ENCODE measurements at regions not wholly inside any gene's neighbourhood (a gene's known extent, or its start where the extent isn't known, plus 50 kb on each side); places are given as distances from the start of the nearest gene placed in this dataset.

GRCh38 chr13:105259426-105259825 is 1276.0 kb downstream of the EFNB2 start:
- DNase-seq, result no peak

GRCh38 chr13:105255472-105255871 is 1280.0 kb downstream of the EFNB2 start:
- DNase-seq, result no peak

GRCh38 chr13:105251293-105251692 is 1284.2 kb downstream of the EFNB2 start:
- no peak for DNase-seq

GRCh38 chr13:105247830-105248229 is 1287.6 kb downstream of the EFNB2 start:
- no peak for DNase-seq

GRCh38 chr13:105240371-105240770 is 1295.1 kb downstream of the EFNB2 start:
- no peak for DNase-seq

GRCh38 chr13:105232439-105232838 is 1303.0 kb downstream of the EFNB2 start:
- no peak for DNase-seq

GRCh38 chr13:105232006-105232405 is 1303.5 kb downstream of the EFNB2 start:
- no peak for DNase-seq

- no peak for DNase-seq
Observed at GRCh38 chr13:105231579-105231978, 1303.9 kb downstream of the EFNB2 start.

GRCh38 chr13:105220881-105221280 is 1314.6 kb downstream of the EFNB2 start:
- DNase-seq, result no peak

GRCh38 chr13:105220063-105220462 is 1315.4 kb downstream of the EFNB2 start:
- no peak for DNase-seq

GRCh38 chr13:105219651-105220050 is 1315.8 kb downstream of the EFNB2 start:
- DNase-seq, result no peak

GRCh38 chr13:105213512-105213911 is 1322.0 kb downstream of the EFNB2 start:
- no peak for DNase-seq

GRCh38 chr13:105207572-105208293 is 1327.7 kb downstream of the EFNB2 start:
- DNase-seq, result no peak

- no peak for DNase-seq
Observed at GRCh38 chr13:105202354-105202753, 1333.1 kb downstream of the EFNB2 start.

- DNase-seq, result no peak
Observed at GRCh38 chr13:105201351-105201750, 1334.1 kb downstream of the EFNB2 start.

GRCh38 chr13:105200181-105200580 is 1335.3 kb downstream of the EFNB2 start:
- no peak for DNase-seq

- no peak for DNase-seq
Observed at GRCh38 chr13:105196052-105196451, 1339.4 kb downstream of the EFNB2 start.

- no peak for DNase-seq
Observed at GRCh38 chr13:105193026-105193425, 1342.4 kb downstream of the EFNB2 start.

GRCh38 chr13:105184201-105184600 is 1351.3 kb downstream of the EFNB2 start:
- DNase-seq, result no peak

- no peak for DNase-seq
Observed at GRCh38 chr13:105177265-105177900, 1358.1 kb downstream of the EFNB2 start.

GRCh38 chr13:105170438-105170837 is 1365.0 kb downstream of the EFNB2 start:
- DNase-seq, result no peak

- DNase-seq, result no peak
Observed at GRCh38 chr13:105168295-105168694, 1367.2 kb downstream of the EFNB2 start.

GRCh38 chr13:105167385-105167784 is 1368.1 kb downstream of the EFNB2 start:
- DNase-seq, result no peak

- no peak for DNase-seq
Observed at GRCh38 chr13:105165449-105166125, 1369.9 kb downstream of the EFNB2 start.

Measured in activated naive CD4-positive, alpha-beta T cell treated with Interleukin-2 at 50 U/mL for 16 hours (primary cell).